DOHH2 (cell line): ENCODE measurements at regions not wholly inside any gene's neighbourhood (a gene's known extent, or its start where the extent isn't known, plus 50 kb on each side); places are given as distances from the start of the nearest gene placed in this dataset.

ENCODE experiments used
- H3F3A ChIP-seq: fragments of 200-600 bp; sonication (generic), shearing (Covaris generic); 2 replicates; pipeline ENCODE4 v1.6.0; 2016; ENCODE audit warnings: antibody characterized with exemption, mild to moderate bottlenecking; ENCODE audit not compliant: control insufficient read depth, insufficient read depth
- H3K27ac ChIP-seq: fragments of 200-600 bp; sonication (generic); 2 replicates; pipeline ENCODE4 v1.5.1; 2014; ENCODE audit warnings: low read depth, mild to moderate bottlenecking, low read length, moderate library complexity
- H3K27me3 ChIP-seq: fragments of 200-600 bp; sonication (generic); 2 replicates; pipeline ENCODE4 v1.6.1; 2014; ENCODE audit warnings: mild to moderate bottlenecking, low read length, mixed read lengths; ENCODE audit not compliant: control insufficient read depth
- H3K36me3 ChIP-seq: fragments of 200-600 bp; sonication (generic); 2 replicates; pipeline ENCODE4 v1.6.1; 2014; ENCODE audit warnings: mild to moderate bottlenecking, low read length, moderate library complexity, mixed read lengths; ENCODE audit not compliant: control insufficient read depth
- H3K4me1 ChIP-seq: fragments of 200-600 bp; sonication (generic); 2 replicates; pipeline ENCODE4 v1.6.1; 2014; ENCODE audit warnings: mild to moderate bottlenecking, low read length, mixed read lengths; ENCODE audit not compliant: control insufficient read depth
- H3K4me2 ChIP-seq: fragments of 200-600 bp; sonication (generic); 2 replicates; pipeline ENCODE4 v1.6.0; 2014; ENCODE audit warnings: mild to moderate bottlenecking, low read length, moderate library complexity
- H3K4me3 ChIP-seq: fragments of 200-600 bp; sonication (generic); 2 replicates; pipeline ENCODE4 v1.5.1; 2014; ENCODE audit warnings: mild to moderate bottlenecking, low read length, mixed read lengths
- H3K79me2 ChIP-seq: fragments of 200-600 bp; sonication (generic); 2 replicates; pipeline ENCODE4 v1.6.1; 2014; ENCODE audit warnings: mild to moderate bottlenecking, low read length, mixed read lengths; ENCODE audit not compliant: control insufficient read depth
- H3K9me2 ChIP-seq: fragments of 200-600 bp; sonication (generic); replicated peaks from 2 replicates; pipeline ENCODE4 v1.6.1; 2014; ENCODE audit warnings: mild to moderate bottlenecking, low read length, mixed read lengths; ENCODE audit not compliant: control insufficient read depth
- H3K9me3 ChIP-seq: fragments of 200-600 bp; sonication (generic); 2 replicates; pipeline ENCODE4 v1.6.1; 2014; ENCODE audit warnings: antibody characterized with exemption, low read length, mixed read lengths; ENCODE audit not compliant: control insufficient read depth, insufficient read depth
- H4K20me1 ChIP-seq: fragments of 200-600 bp; sonication (generic); 2 replicates; pipeline ENCODE4 v1.6.0; 2014; ENCODE audit warnings: low read depth, mild to moderate bottlenecking, antibody characterized with exemption, low read length, moderate library complexity; ENCODE audit not compliant: control insufficient read depth, insufficient read depth
- EZH2phosphoT487 ChIP-seq: fragments of 200-600 bp; sonication (generic); IDR thresholded peaks from 2 replicates; pipeline ENCODE4 v1.6.1; 2017; ENCODE audit warnings: borderline replicate concordance, mild to moderate bottlenecking, antibody characterized with exemption, low read length, moderate library complexity, mixed read lengths
- TF ChIP-seq, protein P1 (sequence below): fragments of 200-600 bp; sonication (generic); IDR thresholded peaks from one replicate; pipeline ENCODE4 v1.5.1; 2014; ENCODE audit warnings: antibody characterized with exemption, mild to moderate bottlenecking, low read depth, low read length; ENCODE audit not compliant: poor library complexity, severe bottlenecking

DNA sequence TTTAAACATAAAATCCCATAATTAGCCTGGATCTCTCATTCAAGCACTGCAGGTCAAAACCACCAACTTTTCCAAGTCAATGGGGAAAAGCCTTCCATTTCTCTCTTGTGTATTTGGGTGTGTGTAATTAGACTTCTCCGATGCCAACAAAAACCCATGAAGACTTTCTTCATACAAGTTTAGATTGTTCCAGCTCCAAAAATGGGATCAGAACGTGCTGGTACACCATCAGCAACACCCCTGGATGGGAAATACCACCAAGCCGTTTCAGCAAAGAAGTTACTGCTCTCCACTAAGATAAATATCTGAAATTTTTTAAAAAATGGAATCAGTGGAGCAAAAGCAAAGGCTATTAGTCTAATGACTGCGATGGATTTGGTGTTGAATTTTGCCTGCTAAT is 837.3 kb upstream of the SOX9 start:
- no peaks in the 10 kb centered on the region for H3K9me3 ChIP-seq
- no peak for TF ChIP-seq EZH2phosphoT487
- TF ChIP-seq, protein P1, sequence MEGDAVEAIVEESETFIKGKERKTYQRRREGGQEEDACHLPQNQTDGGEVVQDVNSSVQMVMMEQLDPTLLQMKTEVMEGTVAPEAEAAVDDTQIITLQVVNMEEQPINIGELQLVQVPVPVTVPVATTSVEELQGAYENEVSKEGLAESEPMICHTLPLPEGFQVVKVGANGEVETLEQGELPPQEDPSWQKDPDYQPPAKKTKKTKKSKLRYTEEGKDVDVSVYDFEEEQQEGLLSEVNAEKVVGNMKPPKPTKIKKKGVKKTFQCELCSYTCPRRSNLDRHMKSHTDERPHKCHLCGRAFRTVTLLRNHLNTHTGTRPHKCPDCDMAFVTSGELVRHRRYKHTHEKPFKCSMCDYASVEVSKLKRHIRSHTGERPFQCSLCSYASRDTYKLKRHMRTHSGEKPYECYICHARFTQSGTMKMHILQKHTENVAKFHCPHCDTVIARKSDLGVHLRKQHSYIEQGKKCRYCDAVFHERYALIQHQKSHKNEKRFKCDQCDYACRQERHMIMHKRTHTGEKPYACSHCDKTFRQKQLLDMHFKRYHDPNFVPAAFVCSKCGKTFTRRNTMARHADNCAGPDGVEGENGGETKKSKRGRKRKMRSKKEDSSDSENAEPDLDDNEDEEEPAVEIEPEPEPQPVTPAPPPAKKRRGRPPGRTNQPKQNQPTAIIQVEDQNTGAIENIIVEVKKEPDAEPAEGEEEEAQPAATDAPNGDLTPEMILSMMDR, result no peak
- no peaks in the 10 kb centered on the region for H3K9me2 ChIP-seq
- H3K27ac ChIP-seq, result no peak overlapping the region
- no peak overlapping the region for H3K4me2 ChIP-seq
- no peaks in the 10 kb centered on the region for H3K27me3 ChIP-seq
- H3K36me3 ChIP-seq, result no peaks in the 10 kb centered on the region
- H4K20me1 ChIP-seq, result no peaks in the 10 kb centered on the region
- H3K4me3 ChIP-seq, result no peak overlapping the region
- no peaks in the 10 kb centered on the region for H3F3A ChIP-seq
- H3K4me1 ChIP-seq, result no peaks in the 10 kb centered on the region
- no peaks in the 10 kb centered on the region for H3K79me2 ChIP-seq

DNA sequence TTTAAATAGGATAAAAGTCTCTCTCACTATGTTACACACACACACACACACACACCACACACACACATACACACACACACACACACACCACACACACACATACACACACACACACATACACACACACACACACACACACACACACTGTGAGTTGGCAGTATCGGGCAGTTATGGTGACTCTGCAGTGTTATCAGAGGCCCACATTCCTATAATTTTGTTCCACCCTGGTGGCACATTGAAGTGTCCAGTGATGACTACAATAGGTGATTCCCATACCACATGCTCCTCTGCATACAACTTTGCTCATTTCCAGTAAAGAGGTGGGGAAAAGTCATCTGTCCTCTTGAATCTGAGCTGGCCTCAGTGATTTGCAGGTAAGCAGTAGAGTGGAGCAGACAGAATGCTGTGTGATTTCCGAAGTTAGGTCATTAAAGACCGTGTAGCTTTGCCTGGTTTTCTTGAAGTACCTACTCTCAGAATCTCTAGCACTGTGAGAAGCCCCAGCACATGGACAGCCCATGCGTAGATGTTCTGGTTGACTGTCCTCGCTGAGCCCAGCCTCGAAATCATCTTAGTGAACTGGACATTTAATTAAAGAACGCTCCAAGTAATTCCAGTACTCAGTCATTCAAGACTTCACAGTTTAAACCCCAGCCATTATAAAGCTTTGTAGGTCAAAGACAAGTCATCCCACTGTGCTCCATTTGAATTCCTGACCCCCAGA is 836.6 kb upstream of the SOX9 start:
- Histone ChIP-seq H3K27ac (no peak overlapping the region), H3K9me2 (no peaks in the 10 kb centered on the region), H3K9me3 (no peaks in the 10 kb centered on the region), H3K27me3 (no peaks in the 10 kb centered on the region), H3F3A (no peaks in the 10 kb centered on the region), H3K4me1 (no peaks in the 10 kb centered on the region), H4K20me1 (no peaks in the 10 kb centered on the region), H3K4me2 (no peak overlapping the region), H3K79me2 (no peaks in the 10 kb centered on the region), H3K4me3 (no peak overlapping the region), H3K36me3 (no peaks in the 10 kb centered on the region)
- no peak for TF ChIP-seq EZH2phosphoT487
- TF ChIP-seq, protein P1, result no peak

DNA sequence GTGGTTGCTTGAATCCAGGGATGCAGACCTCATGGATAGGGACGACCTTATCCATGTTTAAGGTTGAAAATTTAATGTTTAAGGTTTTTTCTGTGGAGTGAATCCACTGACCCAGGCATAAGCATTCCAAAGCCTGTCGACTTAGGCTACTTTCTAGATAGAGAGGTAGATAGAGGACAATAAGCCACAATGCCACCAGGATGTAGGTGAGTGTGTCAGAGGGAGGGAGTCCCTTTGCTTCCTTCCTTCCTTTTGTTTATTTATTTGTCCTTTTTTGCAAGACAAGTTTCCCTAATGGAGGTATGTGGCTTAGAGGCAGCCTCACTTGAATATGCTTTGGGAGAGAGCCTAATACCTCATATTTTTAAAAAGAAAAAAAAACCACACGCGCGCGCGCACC is 834.2 kb upstream of the SOX9 start:
- H3K27me3 ChIP-seq, result no peaks in the 10 kb centered on the region
- H3F3A ChIP-seq, result no peaks in the 10 kb centered on the region
- H3K4me1 ChIP-seq, result no peaks in the 10 kb centered on the region
- no peak for TF ChIP-seq EZH2phosphoT487
- TF ChIP-seq, protein P1, result no peak
- H4K20me1 ChIP-seq, result no peaks in the 10 kb centered on the region
- H3K4me2 ChIP-seq, result no peak overlapping the region
- H3K27ac ChIP-seq, result no peak overlapping the region
- no peak overlapping the region for H3K4me3 ChIP-seq
- H3K36me3 ChIP-seq, result no peaks in the 10 kb centered on the region
- H3K79me2 ChIP-seq, result no peaks in the 10 kb centered on the region
- H3K9me3 ChIP-seq, result no peaks in the 10 kb centered on the region
- no peaks in the 10 kb centered on the region for H3K9me2 ChIP-seq
